GM23338 (cell line): ENCODE measurements at regions not wholly inside any gene's neighbourhood (a gene's known extent, or its start where the extent isn't known, plus 50 kb on each side); places are given as distances from the start of the nearest gene placed in this dataset.

Source experiments
- ATAC-seq: fragments of 200-7000 bp; cut with Tn5 transposase; 3 replicates; pipeline ENCODE4 v1.9.1; 2020
- DNase-seq: peaks from one replicate; pipeline ENCODE4 v3.0.0-alpha.2; 2015; ENCODE audit warnings: low spot score
- H2AFZ ChIP-seq: fragments of 200-600 bp; sonication (generic); 2 replicates; pipeline ENCODE4 v1.8.0; 2016; ENCODE audit warnings: antibody characterized with exemption, mild to moderate bottlenecking, moderate library complexity
- H3F3A ChIP-seq: fragments of 200-600 bp; sonication (generic); replicated peaks from 2 replicates; pipeline ENCODE4 v1.8.0; 2017; ENCODE audit warnings: antibody characterized with exemption, mixed run types, low read depth
- H3K27ac ChIP-seq: fragments of 200-600 bp; sonication (generic); 2 replicates; pipeline ENCODE4 v1.6.1; 2016; ENCODE audit warnings: low read depth
- H3K27me3 ChIP-seq: fragments of 200-600 bp; sonication (generic); 2 replicates; pipeline ENCODE4 v1.8.0; 2016; ENCODE audit warnings: mild to moderate bottlenecking, mixed run types, moderate library complexity; ENCODE audit not compliant: insufficient read depth
- H3K36me3 ChIP-seq: fragments of 200-600 bp; sonication (generic); 2 replicates; pipeline ENCODE4 v1.8.0; 2016; ENCODE audit warnings: mild to moderate bottlenecking; ENCODE audit not compliant: insufficient read depth
- H3K4me1 ChIP-seq: fragments of 200-600 bp; sonication (generic); 2 replicates; pipeline ENCODE4 v1.8.0; 2016; ENCODE audit warnings: mild to moderate bottlenecking, moderate library complexity; ENCODE audit not compliant: insufficient read depth
- H3K4me2 ChIP-seq: fragments of 200-600 bp; sonication (generic); 2 replicates; pipeline ENCODE4 v1.7.1; 2017; ENCODE audit warnings: mixed run types
- H3K4me3 ChIP-seq: fragments of 200-600 bp; sonication (generic); 2 replicates; pipeline ENCODE4 v1.6.1; 2016; ENCODE audit warnings: mixed run types
- H3K79me2 ChIP-seq: fragments of 200-600 bp; sonication (generic); replicated peaks from 2 replicates; pipeline ENCODE4 v1.8.0; 2017; ENCODE audit warnings: mild to moderate bottlenecking; ENCODE audit not compliant: insufficient read depth
- H3K9me2 ChIP-seq: fragments of 200-600 bp; sonication (generic); 2 replicates; pipeline ENCODE4 v1.8.0; 2017; ENCODE audit not compliant: insufficient read depth
- H4K20me1 ChIP-seq: fragments of 200-600 bp; sonication (generic); replicated peaks from 2 replicates; pipeline ENCODE4 v1.8.0; 2017; ENCODE audit warnings: mild to moderate bottlenecking; ENCODE audit not compliant: insufficient read depth
- H3K27ac Mint-ChIP-seq: 2 replicates; pipeline ENCODE4 v1.8.0; 2020; ENCODE audit warnings: inconsistent platforms, mild to moderate bottlenecking, moderate library complexity, mixed read lengths
- H3K27me3 Mint-ChIP-seq: 3 replicates; pipeline ENCODE4 v1.8.0; 2022; ENCODE audit warnings: low read depth, mild to moderate bottlenecking, moderate library complexity, mixed read lengths, inconsistent platforms; ENCODE audit not compliant: insufficient read depth, poor library complexity
- H3K36me3 Mint-ChIP-seq: 3 replicates; pipeline ENCODE4 v1.8.0; 2021; ENCODE audit warnings: low read depth, mild to moderate bottlenecking, inconsistent platforms, moderate library complexity, mixed read lengths
- H3K4me1 Mint-ChIP-seq: 3 replicates; pipeline ENCODE4 v1.8.0; 2020; ENCODE audit warnings: mild to moderate bottlenecking, inconsistent platforms, mixed read lengths
- H3K4me3 Mint-ChIP-seq: 3 replicates; pipeline ENCODE4 v1.8.0; 2021; ENCODE audit warnings: moderate library complexity, mild to moderate bottlenecking, inconsistent platforms, mixed read lengths
- H3K9me3 Mint-ChIP-seq: 3 replicates; pipeline ENCODE4 v1.8.0; 2020; ENCODE audit warnings: moderate library complexity, mild to moderate bottlenecking, inconsistent platforms, mixed read lengths
- CREB1 ChIP-seq: fragments of 250-450 bp; sonication (Bioruptor Pico); IDR thresholded peaks from 2 replicates; pipeline ENCODE4 v1.5.0; 2020; ENCODE audit warnings: low read depth, mild to moderate bottlenecking, moderate library complexity
- ETS1 ChIP-seq: IDR thresholded peaks from 2 replicates; pipeline ENCODE4 v1.6.1; 2016; ENCODE audit warnings: antibody characterized with exemption
- EZH2phosphoT487 ChIP-seq: fragments of 200-600 bp; sonication (generic); IDR thresholded peaks from one replicate; pipeline ENCODE4 v1.8.1; 2018; ENCODE audit warnings: antibody characterized with exemption; ENCODE audit not compliant: unreplicated experiment
- NANOG ChIP-seq: IDR thresholded peaks from 2 replicates; pipeline ENCODE4 v1.6.1; 2016; ENCODE audit warnings: antibody characterized with exemption, borderline replicate concordance
- POLR2AphosphoS5 ChIP-seq: IDR thresholded peaks from 2 replicates; pipeline ENCODE4 v1.6.1; 2016; ENCODE audit warnings: antibody characterized with exemption, low read depth
- REST ChIP-seq: IDR thresholded peaks from one replicate; pipeline ENCODE4 v1.6.1; 2018; ENCODE audit warnings: antibody characterized with exemption; ENCODE audit not compliant: unreplicated experiment
- STAT1 ChIP-seq: IDR thresholded peaks from one replicate; pipeline ENCODE4 v1.6.1; 2016; ENCODE audit warnings: antibody characterized with exemption; ENCODE audit not compliant: unreplicated experiment
- ZNF114 ChIP-seq: fragments of 250-450 bp; sonication (Bioruptor Pico); IDR thresholded peaks from 2 replicates; pipeline ENCODE4 v1.5.0; 2020; ENCODE audit warnings: mild to moderate bottlenecking, moderate library complexity
- ZNF331 ChIP-seq: fragments of 250-450 bp; sonication (Bioruptor Pico); IDR thresholded peaks from 2 replicates; pipeline ENCODE4 v1.5.0; 2020; ENCODE audit warnings: low read depth, mild to moderate bottlenecking, moderate library complexity
- TF ChIP-seq, protein P1 (sequence below), 2 experiments: fragments of 200-600 bp in 1 of 2; sonication (generic) in 1 of 2; conservative IDR thresholded peaks; 2 replicates each; pipeline versions ENCODE4 v1.5.1 to v1.6.1; 2016 to 2017; ENCODE audit warnings: antibody characterized with exemption in 2 of 2, low read depth in 2 of 2, mild to moderate bottlenecking in 2 of 2, moderate library complexity in 1 of 2
- TF ChIP-seq, protein P2 (sequence below): fragments of 250-450 bp; sonication (Bioruptor Pico); IDR thresholded peaks from 2 replicates; pipeline ENCODE4 v1.5.0; 2020; ENCODE audit warnings: mild to moderate bottlenecking, moderate library complexity

GRCh38 chr17:79290726-79291125 lies 216.1 kb downstream of the ENGASE start:
- Histone ChIP-seq H3K4me2 (no peak overlapping the region), H3K9me2 (no peaks in the 10 kb centered on the region), H3K27me3 (peaks cover 7% of the 10 kb centered on the region; the same call in 1 of the 2 replicates), H3K36me3 (no peaks in the 10 kb centered on the region), H3K27ac (no peak overlapping the region), H2AFZ (no peak overlapping the region), H3K4me3 (no peak overlapping the region), H4K20me1 (no peaks in the 10 kb centered on the region; the same call in 1 of the 2 replicates), H3K79me2 (no peaks in the 10 kb centered on the region), H3F3A (no peaks in the 10 kb centered on the region), H3K4me1 (no peaks in the 10 kb centered on the region)
- Mint-ChIP-seq H3K36me3 (no peaks in the 10 kb centered on the region), H3K27me3 (peaks cover 25% of the 10 kb centered on the region), H3K4me3 (no peak overlapping the region), H3K4me1 (peaks cover 18% of the 10 kb centered on the region), H3K9me3 (no peaks in the 10 kb centered on the region; the same call in 2 of the 3 replicates), H3K27ac (no peak overlapping the region)
- TF ChIP-seq STAT1 (no peak), ETS1 (no peak), CREB1 (CRISPR knock-in tag) (no peak), ZNF331 (CRISPR knock-in tag) (no peak), REST (no peak), ZNF114 (CRISPR knock-in tag) (no peak), NANOG (no peak), EZH2phosphoT487 (no peak), POLR2AphosphoS5 (no peak)
- TF ChIP-seq, protein P1, sequence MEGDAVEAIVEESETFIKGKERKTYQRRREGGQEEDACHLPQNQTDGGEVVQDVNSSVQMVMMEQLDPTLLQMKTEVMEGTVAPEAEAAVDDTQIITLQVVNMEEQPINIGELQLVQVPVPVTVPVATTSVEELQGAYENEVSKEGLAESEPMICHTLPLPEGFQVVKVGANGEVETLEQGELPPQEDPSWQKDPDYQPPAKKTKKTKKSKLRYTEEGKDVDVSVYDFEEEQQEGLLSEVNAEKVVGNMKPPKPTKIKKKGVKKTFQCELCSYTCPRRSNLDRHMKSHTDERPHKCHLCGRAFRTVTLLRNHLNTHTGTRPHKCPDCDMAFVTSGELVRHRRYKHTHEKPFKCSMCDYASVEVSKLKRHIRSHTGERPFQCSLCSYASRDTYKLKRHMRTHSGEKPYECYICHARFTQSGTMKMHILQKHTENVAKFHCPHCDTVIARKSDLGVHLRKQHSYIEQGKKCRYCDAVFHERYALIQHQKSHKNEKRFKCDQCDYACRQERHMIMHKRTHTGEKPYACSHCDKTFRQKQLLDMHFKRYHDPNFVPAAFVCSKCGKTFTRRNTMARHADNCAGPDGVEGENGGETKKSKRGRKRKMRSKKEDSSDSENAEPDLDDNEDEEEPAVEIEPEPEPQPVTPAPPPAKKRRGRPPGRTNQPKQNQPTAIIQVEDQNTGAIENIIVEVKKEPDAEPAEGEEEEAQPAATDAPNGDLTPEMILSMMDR (conservative IDR thresholded peaks at IDR 0.05; ENCODE audit: low read depth in 2 of 2), result no peak
- TF ChIP-seq, protein P2, sequence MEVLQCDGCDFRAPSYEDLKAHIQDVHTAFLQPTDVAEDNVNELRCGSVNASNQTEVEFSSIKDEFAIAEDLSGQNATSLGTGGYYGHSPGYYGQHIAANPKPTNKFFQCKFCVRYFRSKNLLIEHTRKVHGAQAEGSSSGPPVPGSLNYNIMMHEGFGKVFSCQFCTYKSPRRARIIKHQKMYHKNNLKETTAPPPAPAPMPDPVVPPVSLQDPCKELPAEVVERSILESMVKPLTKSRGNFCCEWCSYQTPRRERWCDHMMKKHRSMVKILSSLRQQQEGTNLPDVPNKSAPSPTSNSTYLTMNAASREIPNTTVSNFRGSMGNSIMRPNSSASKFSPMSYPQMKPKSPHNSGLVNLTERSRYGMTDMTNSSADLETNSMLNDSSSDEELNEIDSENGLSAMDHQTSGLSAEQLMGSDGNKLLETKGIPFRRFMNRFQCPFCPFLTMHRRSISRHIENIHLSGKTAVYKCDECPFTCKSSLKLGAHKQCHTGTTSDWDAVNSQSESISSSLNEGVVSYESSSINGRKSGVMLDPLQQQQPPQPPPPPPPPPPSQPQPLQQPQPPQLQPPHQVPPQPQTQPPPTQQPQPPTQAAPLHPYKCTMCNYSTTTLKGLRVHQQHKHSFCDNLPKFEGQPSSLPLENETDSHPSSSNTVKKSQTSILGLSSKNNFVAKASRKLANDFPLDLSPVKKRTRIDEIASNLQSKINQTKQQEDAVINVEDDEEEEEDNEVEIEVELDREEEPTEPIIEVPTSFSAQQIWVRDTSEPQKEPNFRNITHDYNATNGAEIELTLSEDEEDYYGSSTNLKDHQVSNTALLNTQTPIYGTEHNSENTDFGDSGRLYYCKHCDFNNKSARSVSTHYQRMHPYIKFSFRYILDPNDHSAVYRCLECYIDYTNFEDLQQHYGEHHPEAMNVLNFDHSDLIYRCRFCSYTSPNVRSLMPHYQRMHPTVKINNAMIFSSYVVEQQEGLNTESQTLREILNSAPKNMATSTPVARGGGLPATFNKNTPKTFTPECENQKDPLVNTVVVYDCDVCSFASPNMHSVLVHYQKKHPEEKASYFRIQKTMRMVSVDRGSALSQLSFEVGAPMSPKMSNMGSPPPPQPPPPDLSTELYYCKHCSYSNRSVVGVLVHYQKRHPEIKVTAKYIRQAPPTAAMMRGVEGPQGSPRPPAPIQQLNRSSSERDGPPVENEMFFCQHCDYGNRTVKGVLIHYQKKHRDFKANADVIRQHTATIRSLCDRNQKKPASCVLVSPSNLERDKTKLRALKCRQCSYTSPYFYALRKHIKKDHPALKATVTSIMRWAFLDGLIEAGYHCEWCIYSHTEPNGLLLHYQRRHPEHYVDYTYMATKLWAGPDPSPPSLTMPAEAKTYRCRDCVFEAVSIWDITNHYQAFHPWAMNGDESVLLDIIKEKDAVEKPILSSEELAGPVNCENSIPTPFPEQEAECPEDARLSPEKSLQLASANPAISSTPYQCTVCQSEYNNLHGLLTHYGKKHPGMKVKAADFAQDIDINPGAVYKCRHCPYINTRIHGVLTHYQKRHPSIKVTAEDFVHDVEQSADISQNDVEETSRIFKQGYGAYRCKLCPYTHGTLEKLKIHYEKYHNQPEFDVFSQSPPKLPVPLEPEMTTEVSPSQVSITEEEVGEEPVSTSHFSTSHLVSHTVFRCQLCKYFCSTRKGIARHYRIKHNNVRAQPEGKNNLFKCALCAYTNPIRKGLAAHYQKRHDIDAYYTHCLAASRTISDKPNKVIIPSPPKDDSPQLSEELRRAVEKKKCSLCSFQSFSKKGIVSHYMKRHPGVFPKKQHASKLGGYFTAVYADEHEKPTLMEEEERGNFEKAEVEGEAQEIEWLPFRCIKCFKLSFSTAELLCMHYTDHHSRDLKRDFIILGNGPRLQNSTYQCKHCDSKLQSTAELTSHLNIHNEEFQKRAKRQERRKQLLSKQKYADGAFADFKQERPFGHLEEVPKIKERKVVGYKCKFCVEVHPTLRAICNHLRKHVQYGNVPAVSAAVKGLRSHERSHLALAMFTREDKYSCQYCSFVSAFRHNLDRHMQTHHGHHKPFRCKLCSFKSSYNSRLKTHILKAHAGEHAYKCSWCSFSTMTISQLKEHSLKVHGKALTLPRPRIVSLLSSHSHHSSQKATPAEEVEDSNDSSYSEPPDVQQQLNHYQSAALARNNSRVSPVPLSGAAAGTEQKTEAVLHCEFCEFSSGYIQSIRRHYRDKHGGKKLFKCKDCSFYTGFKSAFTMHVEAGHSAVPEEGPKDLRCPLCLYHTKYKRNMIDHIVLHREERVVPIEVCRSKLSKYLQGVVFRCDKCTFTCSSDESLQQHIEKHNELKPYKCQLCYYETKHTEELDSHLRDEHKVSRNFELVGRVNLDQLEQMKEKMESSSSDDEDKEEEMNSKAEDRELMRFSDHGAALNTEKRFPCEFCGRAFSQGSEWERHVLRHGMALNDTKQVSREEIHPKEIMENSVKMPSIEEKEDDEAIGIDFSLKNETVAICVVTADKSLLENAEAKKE (CRISPR knock-in tag), result no peak
- ATAC-seq, result no peak
- DNase-seq, result no peak
